ENCODE measurements at regions not wholly inside any gene's neighbourhood (a gene's known extent, or its start where the extent isn't known, plus 50 kb on each side); places are given as distances from the start of the nearest gene placed in this dataset.

DNA sequence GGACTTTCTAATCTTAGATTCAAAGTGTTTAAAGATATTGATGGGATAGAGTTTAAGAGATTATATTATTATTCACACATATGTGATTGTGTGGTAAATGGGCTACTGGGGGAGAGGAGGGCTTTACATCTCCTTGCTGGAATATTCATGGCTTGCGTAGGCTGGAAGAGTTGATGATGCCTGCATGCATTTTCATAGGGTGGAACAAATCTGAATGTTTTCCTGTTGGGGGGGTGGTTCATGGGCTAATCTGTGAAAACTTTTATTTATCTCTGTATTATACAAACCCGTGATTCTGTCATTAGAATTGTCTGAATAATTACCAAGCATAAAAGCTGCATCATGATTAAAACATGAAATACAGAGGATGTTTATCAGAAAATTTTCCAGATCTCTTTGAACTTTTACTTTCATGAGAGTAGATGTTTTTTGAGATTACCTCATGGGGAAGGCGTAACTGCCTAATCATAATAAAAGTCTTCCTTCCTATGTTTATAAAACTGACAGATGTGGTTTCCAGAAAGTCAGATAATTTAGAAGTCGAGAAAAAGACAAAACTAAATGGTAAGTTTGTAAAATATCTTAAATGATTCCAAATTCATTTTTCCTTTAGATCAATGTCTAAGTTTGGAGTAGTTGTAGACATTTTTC, 1185.4 kb upstream of the SEMA6A start:
- TF ChIP-seq L3MBTL2 (conservative IDR thresholded peaks at IDR 0.05) (no peak), FOXM1 (IDR thresholded peaks at IDR 0.05; ENCODE audit: borderline replicate concordance) (no peak), FOXK2 (IDR thresholded peaks at IDR 0.05) (no peak), BHLHE40 (IDR thresholded peaks at IDR 0.05; ENCODE audit: borderline replicate concordance) (no peak), ARNT (IDR thresholded peaks at IDR 0.05) (no peak), SP1 (IDR thresholded peaks at IDR 0.05) (no peak), SUZ12 (IDR thresholded peaks at IDR 0.05) (no peak), HDGF (IDR thresholded peaks at IDR 0.05; ENCODE audit: borderline replicate concordance) (no peak), ELF4 (IDR thresholded peaks at IDR 0.05) (no peak), FOXA1 (IDR thresholded peaks at IDR 0.05) (no peak), TARDBP (IDR thresholded peaks at IDR 0.05) (no peak), ZNF384 (IDR thresholded peaks at IDR 0.05) (no peak)
- TF ChIP-seq, protein P1, sequence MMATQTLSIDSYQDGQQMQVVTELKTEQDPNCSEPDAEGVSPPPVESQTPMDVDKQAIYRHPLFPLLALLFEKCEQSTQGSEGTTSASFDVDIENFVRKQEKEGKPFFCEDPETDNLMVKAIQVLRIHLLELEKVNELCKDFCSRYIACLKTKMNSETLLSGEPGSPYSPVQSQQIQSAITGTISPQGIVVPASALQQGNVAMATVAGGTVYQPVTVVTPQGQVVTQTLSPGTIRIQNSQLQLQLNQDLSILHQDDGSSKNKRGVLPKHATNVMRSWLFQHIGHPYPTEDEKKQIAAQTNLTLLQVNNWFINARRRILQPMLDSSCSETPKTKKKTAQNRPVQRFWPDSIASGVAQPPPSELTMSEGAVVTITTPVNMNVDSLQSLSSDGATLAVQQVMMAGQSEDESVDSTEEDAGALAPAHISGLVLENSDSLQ (IDR thresholded peaks at IDR 0.05) = no peak

Data from HEK293T (cell line).